ENCODE measurements at regions not wholly inside any gene's neighbourhood (a gene's known extent, or its start where the extent isn't known, plus 50 kb on each side); places are given as distances from the start of the nearest gene placed in this dataset.
"Not testable (repeated sequence)": the region's sequence is repeated elsewhere in the genome, so short reads cannot be mapped to it uniquely, and the experiment has no call there.

DNA sequence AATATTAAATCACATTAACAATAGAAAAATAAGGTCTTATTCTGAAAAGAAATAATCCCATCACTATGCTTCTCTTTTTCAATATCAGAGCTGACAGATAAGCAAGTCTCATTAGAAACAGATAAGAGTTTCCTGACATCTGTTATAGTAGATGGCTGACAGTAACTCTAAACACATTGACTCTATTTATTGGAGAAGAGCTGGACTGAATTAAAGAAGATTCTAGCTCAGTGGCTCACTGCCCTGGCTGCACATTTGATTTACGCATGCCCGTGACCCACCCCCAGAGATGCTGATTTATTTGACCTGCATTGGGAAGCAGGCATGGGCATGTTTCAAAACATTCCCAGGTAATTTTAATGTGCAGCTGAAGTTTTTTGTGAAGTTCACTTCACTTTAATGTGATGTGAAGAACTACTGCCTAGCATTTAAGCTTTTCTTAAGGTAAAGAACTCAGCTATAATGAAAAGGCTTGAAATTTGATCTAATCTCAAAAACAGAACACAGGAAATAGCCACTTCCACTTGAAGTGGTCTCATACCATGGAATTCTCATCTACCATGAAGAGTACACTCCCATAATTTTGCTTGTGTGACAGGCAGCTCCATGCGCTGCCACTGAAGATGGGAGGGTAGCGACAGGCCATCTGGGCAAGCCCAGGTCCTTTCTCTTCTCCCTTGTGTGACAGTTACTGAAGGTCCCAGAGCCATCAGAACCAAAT is 162.3 kb downstream of the TPBG start:
- no peak for DNase-seq
- H3K36me3 ChIP-seq (ENCODE audit: insufficient read depth in 1 of 2, low read depth in 1 of 2), result no peaks in the 10 kb centered on the region
- H3K27me3 ChIP-seq (ENCODE audit: insufficient read depth in 3 of 3, low read length in 2 of 3), result no peaks in the 10 kb centered on the region
- peaks cover 3% of the 10 kb centered on the region for H3K9me3 ChIP-seq
- H3K4me3 ChIP-seq, result no peak overlapping the region
- no peaks in the 10 kb centered on the region for H3K4me1 ChIP-seq
- WGBS, 3 donors, result 66 to 70% (median 70%) methylated on average over 4 of the region's 4 CpGs
- no peak overlapping the region for H3K27ac ChIP-seq
- intact Hi-C loops (cut with DNase I), result no loop called here
- no peak for ATAC-seq
- TF ChIP-seq, protein P1, sequence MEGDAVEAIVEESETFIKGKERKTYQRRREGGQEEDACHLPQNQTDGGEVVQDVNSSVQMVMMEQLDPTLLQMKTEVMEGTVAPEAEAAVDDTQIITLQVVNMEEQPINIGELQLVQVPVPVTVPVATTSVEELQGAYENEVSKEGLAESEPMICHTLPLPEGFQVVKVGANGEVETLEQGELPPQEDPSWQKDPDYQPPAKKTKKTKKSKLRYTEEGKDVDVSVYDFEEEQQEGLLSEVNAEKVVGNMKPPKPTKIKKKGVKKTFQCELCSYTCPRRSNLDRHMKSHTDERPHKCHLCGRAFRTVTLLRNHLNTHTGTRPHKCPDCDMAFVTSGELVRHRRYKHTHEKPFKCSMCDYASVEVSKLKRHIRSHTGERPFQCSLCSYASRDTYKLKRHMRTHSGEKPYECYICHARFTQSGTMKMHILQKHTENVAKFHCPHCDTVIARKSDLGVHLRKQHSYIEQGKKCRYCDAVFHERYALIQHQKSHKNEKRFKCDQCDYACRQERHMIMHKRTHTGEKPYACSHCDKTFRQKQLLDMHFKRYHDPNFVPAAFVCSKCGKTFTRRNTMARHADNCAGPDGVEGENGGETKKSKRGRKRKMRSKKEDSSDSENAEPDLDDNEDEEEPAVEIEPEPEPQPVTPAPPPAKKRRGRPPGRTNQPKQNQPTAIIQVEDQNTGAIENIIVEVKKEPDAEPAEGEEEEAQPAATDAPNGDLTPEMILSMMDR (IDR thresholded peaks at IDR 0.05), result no peak

DNA sequence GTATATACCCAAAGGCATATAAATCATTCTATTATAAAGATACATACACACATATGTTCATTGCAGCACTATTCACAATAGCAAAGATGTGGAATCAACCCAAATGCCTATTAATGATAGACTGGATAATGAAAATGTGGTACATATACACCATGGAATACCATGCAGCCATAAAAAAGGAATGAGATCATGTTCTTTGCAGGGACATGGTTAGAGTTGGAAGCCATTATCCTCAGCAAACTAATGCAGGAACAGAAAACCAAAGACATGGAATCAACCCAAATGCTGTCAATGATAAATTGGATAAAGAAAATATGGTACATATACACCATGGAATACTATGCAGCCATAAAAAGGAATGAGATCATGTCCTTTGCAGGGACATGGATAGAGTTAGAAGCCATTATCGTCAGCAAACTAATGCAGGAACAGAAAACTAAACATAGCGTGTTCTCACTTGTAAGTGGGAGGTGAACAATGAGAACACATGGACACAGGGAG is 166.4 kb downstream of the TPBG start:
- H3K27ac ChIP-seq; H3K4me3 ChIP-seq; H3K9me3 ChIP-seq; H3K27me3 ChIP-seq (ENCODE audit: insufficient read depth in 3 of 3, low read length in 2 of 3); H3K36me3 ChIP-seq (ENCODE audit: insufficient read depth in 1 of 2, low read depth in 1 of 2); DNase-seq; ATAC-seq; intact Hi-C loops (cut with DNase I); H3K4me1 ChIP-seq: not testable (repeated sequence)
- 91 to 97% (median 96%) methylated on average over 2 of the region's 2 CpGs for WGBS, 3 donors

DNA sequence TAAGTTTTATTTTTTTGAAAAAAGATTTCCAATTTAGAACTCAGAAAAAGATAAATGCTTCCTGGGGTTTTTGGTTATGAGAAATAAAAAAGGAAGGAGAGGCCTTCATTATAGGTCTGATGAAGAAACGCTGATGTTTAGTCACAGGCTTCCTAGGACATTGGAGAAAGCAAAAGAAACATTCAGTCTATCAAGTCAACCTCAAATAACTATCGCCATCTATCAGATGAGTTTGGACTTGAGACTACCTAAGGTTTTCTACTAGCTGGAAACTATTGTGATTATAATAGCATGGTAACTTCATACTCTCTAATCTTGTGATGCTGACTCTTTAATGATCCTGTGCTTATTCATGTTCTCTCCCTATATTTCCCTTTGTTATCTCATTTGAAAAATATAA is 171.3 kb downstream of the TPBG start:
- H3K27me3 ChIP-seq (ENCODE audit: insufficient read depth in 3 of 3, low read length in 2 of 3), result no peaks in the 10 kb centered on the region
- TF ChIP-seq, protein P1 (IDR thresholded peaks at IDR 0.05), result no peak
- H3K4me3 ChIP-seq, result no peak overlapping the region
- no peak for ATAC-seq
- H3K27ac ChIP-seq, result no peak overlapping the region
- H3K9me3 ChIP-seq, result no peaks in the 10 kb centered on the region
- H3K36me3 ChIP-seq (ENCODE audit: insufficient read depth in 1 of 2, low read depth in 1 of 2), result no peaks in the 10 kb centered on the region
- 86 to 91% (median 88%) methylated on average over 2 of the region's 2 CpGs for WGBS, 3 donors
- no peak for DNase-seq
- intact Hi-C loops (cut with DNase I), result no loop called here
- no peaks in the 10 kb centered on the region for H3K4me1 ChIP-seq

DNA sequence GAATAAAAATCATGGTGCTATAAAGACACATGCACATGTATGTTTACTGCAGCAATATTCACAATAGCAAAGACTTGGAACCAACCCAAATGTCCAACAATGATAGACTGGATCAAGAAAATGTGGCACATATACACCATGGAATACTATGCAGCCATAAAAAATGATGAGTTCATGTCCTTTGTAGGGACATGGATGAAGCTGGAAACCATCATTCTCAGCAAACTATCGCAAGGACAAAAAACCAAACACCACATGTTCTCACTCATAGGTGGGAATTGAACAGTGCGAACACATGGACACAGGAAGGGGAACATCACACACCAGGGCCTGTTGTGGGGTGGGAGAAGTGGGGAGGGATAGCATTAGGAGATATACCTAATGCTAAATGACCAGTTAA is 185.9 kb downstream of the TPBG start:
- H3K27me3 ChIP-seq (ENCODE audit: insufficient read depth in 3 of 3, low read length in 2 of 3); intact Hi-C loops (cut with DNase I); H3K4me1 ChIP-seq; DNase-seq; H3K36me3 ChIP-seq (ENCODE audit: insufficient read depth in 1 of 2, low read depth in 1 of 2); ATAC-seq; H3K4me3 ChIP-seq; H3K27ac ChIP-seq; H3K9me3 ChIP-seq: not testable (repeated sequence)
- WGBS, 3 donors, result 84 to 88% (median 86%) methylated on average over 1 to 2 of the region's 2 CpGs

DNA sequence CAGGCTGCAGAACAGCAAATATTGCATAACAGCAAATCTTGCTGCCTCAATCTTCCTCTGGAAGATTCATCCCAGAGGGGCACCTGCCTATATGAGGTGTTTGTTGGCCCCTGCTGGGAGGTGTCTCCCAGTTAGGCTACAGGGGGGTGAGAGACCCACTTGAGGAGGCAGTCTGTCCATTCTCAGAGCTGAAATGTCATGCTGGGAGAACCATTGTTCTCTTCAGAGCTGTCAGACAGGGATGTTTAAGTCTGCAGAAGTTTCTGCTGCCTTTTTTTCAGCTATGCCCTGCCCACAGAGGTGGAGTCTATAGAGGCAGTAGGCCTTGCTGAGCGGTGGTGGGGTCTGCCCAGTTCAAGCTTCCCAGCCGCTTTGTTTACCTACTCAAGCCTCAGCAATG is 187.7 kb downstream of the TPBG start:
- H3K4me1 ChIP-seq; H3K27me3 ChIP-seq (ENCODE audit: insufficient read depth in 3 of 3, low read length in 2 of 3); H3K9me3 ChIP-seq; DNase-seq; H3K36me3 ChIP-seq (ENCODE audit: insufficient read depth in 1 of 2, low read depth in 1 of 2); intact Hi-C loops (cut with DNase I); H3K27ac ChIP-seq; H3K4me3 ChIP-seq; ATAC-seq: not testable (repeated sequence)
- 71 to 89% (median 84%) methylated on average over 2 of the region's 2 CpGs for WGBS, 3 donors

DNA sequence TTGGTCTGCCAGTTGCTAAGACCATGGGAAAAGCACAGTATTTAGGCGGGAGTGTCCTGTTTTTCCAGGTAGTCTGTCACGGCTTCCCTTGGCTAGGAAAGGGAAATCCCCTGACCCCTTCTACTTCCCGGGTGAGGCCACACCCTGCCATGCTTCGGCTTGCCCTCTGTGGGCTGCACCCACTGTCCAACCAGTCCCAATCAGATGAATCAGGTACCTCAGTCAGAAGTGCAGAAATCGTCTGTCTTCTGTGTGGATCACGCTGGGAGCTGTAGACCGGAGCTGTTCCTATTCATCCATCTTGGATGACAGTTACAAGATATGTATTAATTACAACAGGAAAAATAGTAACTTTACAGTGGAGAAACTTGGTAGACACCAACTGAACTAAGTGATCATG is 188.2 kb downstream of the TPBG start:
- Histone ChIP-seq H3K27ac (no peak overlapping the region), H3K9me3 (no peaks in the 10 kb centered on the region), H3K36me3 (ENCODE audit: insufficient read depth in 1 of 2, low read depth in 1 of 2) (no peaks in the 10 kb centered on the region), H3K27me3 (ENCODE audit: insufficient read depth in 3 of 3, low read length in 2 of 3) (no peaks in the 10 kb centered on the region), H3K4me1 (no peaks in the 10 kb centered on the region), H3K4me3 (no peak overlapping the region)
- ATAC-seq, result no peak
- intact Hi-C loops (cut with DNase I), result no loop called here
- 87 to 92% (median 89%) methylated on average over 7 of the region's 7 CpGs for WGBS, 3 donors
- no peak for DNase-seq
- TF ChIP-seq, protein P1 (IDR thresholded peaks at IDR 0.05), result no peak

All from psoas muscle (tissue), 7 donors.